ENCODE measurements at regions not wholly inside any gene's neighbourhood (a gene's known extent, or its start where the extent isn't known, plus 50 kb on each side); places are given as distances from the start of the nearest gene placed in this dataset.
A peak's percentile ranks its signal among the peaks of the same experiment; 100 is the strongest.

DNA sequence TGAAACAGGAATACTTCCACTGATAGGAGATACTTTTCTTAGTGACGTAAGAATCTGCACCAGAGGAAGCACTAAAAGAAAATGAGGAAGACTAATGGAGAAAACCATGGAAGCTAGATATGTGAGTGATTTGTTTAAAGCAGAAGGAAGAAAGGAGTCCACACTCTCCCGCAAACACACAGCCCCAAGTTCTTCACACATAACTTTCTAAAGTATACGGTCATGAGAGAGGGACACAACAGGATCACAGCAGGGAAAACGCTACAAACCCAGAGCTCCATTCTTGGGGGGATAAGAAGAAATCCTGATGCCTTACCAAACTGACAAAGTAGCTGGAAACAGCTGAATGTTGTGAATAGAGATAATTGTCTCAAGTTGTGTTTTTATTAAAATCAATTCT lies 222.2 kb upstream of the TMEM161B start:
- DNase-seq (ENCODE audit: low read depth, low spot score): no peak
- H3K27ac ChIP-seq: no peak overlapping the region

DNA sequence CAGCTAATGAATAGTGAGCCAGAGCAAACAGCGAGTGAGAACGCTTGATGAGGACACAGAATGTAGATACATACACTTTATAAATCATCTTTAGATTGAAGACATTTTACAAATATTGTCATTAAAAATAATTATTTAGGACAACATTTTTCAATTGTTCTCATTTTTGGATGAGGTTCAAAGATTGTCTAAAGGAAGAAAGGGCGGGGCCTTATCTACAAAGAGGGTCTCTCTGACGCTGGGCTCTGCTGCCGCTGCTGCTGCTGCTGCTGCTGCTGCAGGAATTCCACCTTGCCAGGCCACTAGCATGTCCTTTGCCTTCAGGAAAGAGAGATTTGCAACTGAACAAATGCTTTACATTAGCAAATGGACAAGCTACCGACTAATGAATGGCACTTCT lies 220.7 kb upstream of the TMEM161B start:
- H3K27ac ChIP-seq: no peak overlapping the region
- DNase-seq (ENCODE audit: low read depth, low spot score): no peak

DNA sequence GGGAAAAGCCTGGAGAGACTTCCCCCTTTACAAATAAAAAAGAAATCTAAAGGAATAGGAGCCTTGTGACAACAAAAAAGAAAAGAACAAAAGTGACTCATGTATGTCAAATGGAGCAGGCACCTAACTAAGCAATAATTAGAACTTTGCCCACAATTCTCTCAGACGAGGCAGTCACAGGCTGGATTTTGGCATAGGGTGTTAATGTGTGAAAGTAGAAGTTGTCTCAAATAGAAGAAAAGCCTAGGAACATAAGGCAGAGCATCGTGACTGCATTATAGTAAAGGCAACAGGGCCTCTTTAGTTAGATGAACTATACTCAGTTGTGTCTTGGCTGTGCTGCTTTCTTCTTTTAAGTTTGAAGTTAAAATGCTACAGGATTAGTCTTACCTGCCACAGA lies 219.9 kb upstream of the TMEM161B start:
- no peak overlapping the region for H3K27ac ChIP-seq
- no peak for DNase-seq (ENCODE audit: low read depth, low spot score)

DNA sequence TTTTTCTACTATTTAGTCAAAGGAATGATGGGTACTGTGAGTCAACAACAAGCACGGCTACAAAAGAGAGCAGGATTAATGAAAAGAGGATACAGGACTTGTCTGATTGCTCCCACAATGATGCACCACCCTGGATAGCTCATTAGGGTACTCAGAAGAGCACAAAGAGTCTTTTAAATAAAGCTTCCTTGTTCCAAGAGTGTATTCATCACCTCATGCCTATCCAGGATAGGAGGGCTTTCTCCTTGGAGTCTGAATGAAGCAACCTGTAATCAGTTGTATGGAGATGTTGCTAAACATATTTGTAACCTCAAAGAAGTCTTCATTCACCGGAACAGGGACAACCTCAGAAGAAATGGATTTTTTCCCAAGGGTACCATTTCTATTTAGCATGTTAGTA lies 219.5 kb upstream of the TMEM161B start:
- DNase-seq (ENCODE audit: low read depth, low spot score): no peak
- H3K27ac ChIP-seq: no peak overlapping the region

DNA sequence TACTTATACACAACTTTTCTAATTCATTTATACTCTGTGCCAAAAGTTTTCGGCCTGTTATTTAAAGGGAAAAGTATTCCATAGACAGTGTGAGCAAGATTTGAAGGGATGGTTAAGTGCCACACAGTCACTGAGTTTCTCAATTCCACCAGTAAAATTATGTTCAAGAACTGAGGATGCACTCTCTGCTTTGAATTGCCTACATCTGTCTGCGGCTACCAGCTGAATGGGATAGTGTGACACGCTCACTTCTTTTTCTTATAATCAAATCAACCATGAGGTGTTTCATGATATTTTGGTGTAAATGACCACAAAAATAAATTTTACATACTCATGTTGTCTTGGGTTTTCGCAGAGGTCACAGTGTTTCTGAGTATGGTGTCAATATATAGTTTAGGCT lies 218.4 kb upstream of the TMEM161B start:
- no peak overlapping the region for H3K27ac ChIP-seq
- DNase-seq (ENCODE audit: low read depth, low spot score): no peak

DNA sequence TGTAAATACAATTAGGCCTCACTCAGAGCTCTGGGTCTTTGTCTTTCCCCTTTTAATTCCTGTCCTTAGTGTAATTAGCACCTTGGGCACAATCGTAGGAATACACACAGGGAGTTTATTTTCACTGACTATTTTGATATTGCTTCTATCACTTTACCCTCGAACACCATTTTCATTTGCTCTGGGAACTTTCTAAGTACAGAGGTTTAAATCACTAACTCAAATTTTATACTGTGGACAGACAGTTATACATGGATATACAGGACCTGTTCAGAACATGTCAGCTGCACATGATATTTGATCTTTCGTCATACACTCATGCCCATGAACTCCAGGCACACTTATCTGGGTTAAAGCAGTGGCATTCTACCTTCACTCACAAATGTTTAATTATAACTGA lies 217.8 kb upstream of the TMEM161B start:
- H3K27ac ChIP-seq: no peak overlapping the region
- DNase-seq (ENCODE audit: low read depth, low spot score): no peak

DNA sequence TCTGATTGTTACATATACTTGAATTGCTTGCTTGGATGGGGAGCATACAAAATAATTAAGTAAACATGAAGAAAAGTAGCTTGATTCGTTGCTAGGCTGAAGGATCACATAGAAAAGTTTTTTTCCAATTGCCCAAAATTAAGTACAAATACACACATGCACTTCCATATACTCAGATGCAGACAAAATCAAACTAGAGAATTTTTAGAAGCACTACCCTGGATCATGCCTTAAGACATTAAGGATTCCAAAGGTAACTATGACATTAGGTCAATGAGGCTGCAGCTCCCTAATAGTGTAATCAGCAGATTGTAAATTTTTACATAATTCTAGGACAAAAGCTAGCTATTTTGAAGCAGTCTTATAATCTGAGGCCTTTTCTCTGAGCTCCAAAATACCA lies 216.9 kb upstream of the TMEM161B start:
- no peak overlapping the region for H3K27ac ChIP-seq

DNA sequence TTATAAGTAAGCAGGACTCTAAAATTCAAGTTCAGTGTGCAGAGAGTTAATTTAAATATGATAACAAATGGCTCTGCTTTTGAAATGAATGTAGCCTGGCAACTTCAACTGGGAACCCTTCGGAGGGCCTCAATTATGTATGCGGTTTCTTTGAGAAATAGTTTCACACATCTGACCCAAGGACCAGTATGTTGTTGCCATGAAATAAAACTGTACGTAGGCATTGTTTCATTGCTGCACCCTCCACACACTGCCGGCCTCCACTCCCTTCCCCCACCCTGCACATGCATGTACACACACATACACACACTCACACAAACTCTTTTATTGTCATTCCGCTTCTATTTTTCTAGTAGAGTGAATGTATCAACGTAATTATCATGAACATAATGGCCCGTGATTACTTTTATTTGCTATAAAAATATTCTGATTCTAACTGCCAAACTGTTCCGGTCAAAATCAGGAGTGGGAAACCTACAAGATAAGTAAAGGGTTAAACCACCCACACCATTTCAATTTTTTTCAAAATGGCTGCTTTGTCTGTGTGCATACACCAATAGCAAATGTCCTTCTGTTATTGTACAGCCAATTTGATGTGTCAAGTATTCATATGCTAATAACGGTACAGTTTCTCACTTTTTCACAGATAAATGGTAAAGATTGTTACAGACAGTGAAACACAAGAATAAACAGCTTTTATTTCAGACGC lies 215.5 kb upstream of the TMEM161B start:
- DNase-seq (ENCODE audit: low read depth, low spot score): no peak
- H3K27ac ChIP-seq: no peak overlapping the region

More for the DNA sequence above, 216.9 kb upstream of the TMEM161B start:
- no peak for DNase-seq (ENCODE audit: low read depth, low spot score)

DNA sequence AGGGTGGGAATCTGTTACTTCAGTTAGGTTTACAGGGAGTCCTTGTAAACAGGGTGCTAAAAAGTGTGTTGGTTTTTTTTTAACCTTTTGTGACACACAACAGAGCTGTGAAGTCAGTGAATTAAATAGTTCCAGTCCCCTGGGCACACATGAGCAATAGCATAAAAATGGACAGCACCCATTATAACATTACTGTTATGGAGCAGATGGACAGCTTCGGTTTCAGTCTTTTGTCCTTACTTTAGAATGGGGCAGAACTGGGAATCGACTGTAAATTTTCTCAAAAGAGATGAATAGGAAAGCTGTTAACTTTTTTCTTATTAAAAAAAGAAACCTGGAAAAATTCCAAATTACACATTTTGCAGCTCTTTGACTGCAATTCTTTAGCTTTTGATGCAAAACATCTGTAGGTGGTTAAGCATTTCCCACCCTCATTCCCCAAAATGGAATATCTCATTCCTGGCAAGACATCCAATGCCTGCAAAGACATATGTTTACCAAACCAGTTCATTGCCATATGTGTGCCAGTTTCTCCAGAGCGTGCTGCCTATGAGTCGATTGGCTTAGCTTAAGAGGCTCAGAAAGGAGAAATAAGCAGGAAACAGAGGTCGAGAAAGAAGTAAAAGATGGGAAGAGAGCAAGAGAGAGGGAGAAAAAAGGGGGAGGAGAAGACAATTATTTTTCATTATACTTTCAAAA lies 212.3 kb upstream of the TMEM161B start:
- no peak for DNase-seq (ENCODE audit: low read depth, low spot score)

DNA sequence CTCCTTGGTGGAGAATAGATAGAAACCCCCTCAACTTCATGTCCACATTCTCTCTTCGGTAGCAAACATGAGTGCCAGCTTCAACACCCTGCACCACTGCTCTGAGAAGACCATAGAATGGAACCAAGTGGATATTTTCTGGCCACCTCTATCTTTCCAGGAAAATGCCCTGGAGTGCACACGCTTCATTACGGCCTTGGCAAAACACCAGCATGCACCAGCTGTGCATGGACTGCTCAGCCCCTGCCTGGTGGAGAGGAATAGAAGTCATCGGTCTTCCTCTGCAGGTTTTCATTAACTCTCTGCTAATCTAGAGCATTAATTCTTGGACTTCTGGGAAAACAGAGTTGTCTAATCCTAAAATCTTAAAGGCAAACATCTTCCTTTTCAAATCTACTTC lies 211.6 kb upstream of the TMEM161B start:
- no peak overlapping the region for H3K27ac ChIP-seq
- DNase-seq (ENCODE audit: low read depth, low spot score): no peak

More for the DNA sequence above, 212.3 kb upstream of the TMEM161B start:
- H3K27ac ChIP-seq: no peak overlapping the region

DNA sequence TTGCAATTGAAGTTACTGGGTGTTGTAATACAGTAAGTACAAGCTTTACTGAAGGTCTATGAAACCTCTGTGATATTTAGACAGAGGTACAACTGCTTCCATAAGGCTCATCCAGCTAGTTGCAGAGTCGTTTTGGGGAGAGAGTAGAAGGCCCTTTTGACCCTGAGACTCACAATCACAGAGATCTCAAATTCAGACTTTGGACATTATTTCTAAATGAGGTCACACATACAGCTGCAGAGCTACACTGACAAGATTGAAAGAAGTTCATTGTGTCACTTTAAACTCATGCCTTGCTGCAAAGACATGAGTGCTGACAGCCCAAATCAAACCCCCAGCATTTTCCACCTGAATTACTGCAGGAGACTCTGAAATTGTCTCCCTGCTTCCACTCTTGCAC lies 205.9 kb upstream of the TMEM161B start:
- H3K27ac ChIP-seq: no peak overlapping the region
- no peak for DNase-seq (ENCODE audit: low read depth, low spot score)

DNA sequence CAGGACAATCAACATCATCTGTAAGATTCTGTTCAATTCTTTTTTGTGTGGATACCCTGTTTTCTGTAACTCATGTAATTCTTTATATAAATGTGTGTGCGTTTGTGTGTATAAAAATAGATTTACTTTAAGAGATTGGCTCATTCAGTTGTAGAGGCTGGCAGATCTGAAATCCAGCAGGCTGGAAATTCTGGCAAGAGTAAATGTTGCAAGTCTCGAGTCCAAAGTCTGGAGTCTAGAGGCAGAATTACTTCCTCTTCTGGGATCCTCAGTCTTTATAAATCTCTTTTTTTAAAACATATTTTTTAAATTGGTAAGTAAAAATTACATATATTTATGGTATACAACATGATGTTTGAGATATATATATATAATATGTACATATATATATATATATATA lies 202.1 kb upstream of the TMEM161B start:
- no peak for DNase-seq (ENCODE audit: low read depth, low spot score)
- H3K27ac ChIP-seq: no peak overlapping the region

DNA sequence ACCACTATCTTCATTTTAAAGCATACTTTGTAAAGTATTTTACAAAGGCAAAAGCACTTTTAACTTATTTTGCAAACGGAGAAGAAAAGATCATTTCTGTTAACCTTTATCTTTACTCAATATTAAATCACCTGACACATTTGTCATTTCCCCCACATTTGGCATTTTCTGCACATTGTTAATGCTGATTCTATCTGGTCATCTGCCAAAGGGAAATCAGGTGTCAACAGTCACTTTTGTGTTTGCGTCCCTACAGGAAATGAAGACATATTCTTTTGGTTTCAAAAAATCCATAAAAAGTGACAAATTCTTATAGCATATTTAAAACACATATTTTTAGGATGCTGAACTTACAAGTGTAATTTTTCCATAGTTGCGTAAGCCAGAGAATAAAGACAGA lies 191.3 kb upstream of the TMEM161B start:
- H3K27ac ChIP-seq: no peak overlapping the region
- no peak for DNase-seq (ENCODE audit: low read depth, low spot score)

DNA sequence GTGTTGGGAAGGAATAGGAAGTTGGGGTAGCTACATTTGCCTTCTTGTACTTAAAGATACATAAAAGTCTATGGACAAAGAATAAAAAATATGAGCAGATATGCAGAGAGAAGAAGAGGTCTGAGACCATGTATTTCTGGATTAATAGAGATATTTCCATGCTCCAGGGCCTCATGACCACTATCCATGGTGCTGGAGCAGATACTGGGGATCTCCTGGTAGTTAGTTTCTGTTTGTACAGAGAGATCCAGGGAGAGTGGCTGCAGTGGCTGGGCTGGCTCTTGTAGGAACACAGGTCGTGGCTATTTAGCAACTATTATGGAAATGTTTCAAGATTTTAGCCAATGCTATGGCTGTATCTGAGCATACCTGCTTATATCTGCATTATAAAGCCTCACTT lies 184.2 kb upstream of the TMEM161B start:
- DNase-seq (ENCODE audit: low read depth, low spot score): no peak
- H3K27ac ChIP-seq: no peak overlapping the region

DNA sequence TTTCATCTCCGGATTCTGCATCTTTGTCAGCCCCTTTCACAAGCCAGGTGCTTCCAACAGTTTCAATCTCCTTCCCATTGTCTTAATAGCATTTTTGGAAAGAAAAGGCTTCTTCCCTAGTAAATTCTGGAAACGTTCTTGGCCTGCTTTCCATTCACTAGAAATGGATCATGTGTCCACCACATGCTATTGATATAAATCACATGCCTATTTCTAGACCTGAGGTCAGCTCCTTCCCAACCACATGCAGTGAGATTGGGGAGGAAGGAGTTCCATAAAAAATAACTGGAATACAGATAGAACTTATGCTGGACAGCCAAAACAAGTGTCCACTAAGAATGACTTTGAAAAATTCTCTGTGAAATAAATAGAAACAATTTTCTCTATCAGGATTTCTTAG lies 181.6 kb upstream of the TMEM161B start:
- H3K27ac ChIP-seq: no peak overlapping the region
- no peak for DNase-seq (ENCODE audit: low read depth, low spot score)

DNA sequence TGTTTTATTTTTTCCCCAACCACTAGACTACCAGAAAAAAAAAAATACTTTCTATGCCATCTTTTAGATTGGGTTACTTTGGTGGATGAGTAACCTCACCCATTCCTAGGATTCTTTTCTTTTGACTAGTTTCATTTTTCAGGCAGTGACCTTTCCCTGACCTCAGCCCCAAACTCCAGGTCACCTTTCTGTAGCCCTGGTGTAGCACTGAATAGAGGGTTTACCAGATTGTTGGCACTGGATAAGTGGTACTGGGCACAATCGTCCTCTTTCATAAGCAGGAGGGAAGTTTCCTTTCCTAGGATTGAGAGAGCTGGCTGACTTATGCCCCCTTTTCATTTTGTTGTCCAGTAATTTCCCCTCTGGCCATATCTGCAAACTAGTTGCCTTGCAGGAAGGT lies 169.4 kb upstream of the TMEM161B start:
- no peak for DNase-seq (ENCODE audit: low read depth, low spot score)
- H3K27ac ChIP-seq: no peak overlapping the region

DNA sequence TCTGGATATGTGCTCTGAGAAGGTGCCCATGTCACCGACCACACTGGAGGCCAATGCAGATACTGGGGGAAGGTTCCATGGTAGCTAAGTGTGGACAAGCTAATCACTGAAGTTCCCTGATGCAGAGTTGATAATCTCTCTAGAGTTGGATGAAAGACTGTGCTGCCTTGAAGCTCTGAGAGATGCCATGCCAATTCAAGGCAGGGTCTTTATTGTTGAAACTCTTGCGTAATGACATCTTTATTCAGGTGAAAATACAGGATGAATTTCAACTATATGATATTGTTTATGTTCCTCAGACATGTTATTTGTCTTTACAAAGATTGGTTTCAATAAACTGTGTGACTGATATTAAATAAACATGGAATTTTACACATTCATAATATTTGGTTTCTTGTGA lies 167.6 kb upstream of the TMEM161B start:
- H3K27ac ChIP-seq: no peak overlapping the region
- DNase-seq (ENCODE audit: low read depth, low spot score): no peak

DNA sequence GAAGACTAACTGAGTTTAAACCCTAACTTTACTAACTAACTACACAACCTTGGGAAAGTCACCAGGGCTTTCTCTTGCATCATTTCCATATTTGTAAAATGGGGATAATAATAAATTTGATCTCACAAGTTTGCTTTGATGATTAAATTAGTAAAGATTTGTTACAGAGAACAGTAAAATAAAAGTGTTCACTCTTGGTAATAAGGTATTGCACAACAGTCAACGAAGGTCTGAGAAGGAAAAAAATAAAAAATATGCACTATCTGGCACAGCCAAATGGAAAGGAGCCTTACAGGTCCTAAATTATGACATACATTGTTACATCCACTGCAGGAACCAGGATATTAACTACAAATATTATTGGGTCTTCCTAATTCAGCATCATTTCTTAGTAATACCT lies 160.0 kb upstream of the TMEM161B start:
- no peak overlapping the region for H3K27ac ChIP-seq
- DNase-seq (ENCODE audit: low read depth, low spot score): no peak

DNA sequence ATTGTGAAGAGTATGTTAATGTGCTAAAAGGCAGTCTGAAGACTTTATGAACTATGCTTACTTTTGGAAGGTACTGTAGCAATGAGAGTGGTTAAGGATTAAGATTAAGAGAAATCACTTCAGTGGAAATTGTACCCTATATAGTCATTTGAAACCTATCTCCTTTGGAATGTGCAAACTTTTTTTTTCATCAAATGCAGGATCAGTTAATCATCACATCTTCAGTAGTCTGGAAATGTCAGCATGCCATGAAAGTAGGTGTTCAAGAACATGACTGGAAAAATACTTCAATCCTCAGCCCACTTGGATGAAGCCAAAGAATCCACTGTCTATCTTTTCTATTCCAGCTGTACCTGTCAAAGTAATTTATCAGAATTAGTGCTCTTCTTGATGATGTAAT lies 157.8 kb upstream of the TMEM161B start:
- no peak for DNase-seq (ENCODE audit: low read depth, low spot score)
- H3K27ac ChIP-seq: no peak overlapping the region

DNA sequence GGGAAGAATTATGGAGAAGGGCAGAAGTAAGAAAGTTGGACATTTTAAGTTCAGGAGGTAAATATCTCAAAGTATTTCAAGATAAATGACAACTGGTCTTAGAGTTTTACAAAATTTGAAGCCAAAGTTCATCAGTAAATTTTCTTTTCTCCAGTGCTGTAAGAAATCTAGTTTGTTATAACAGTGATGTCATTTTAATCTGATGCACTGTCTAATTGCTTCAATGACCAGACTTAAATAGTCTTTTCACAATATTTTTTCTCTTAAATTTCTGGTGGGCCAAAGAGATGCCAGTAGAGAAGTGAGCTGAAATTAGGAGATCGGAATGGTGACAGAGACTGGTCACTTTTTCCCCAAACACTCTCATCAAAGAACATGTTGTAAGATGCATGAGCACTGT lies 156.5 kb upstream of the TMEM161B start:
- no peak for DNase-seq (ENCODE audit: low read depth, low spot score)
- H3K27ac ChIP-seq: no peak overlapping the region

DNA sequence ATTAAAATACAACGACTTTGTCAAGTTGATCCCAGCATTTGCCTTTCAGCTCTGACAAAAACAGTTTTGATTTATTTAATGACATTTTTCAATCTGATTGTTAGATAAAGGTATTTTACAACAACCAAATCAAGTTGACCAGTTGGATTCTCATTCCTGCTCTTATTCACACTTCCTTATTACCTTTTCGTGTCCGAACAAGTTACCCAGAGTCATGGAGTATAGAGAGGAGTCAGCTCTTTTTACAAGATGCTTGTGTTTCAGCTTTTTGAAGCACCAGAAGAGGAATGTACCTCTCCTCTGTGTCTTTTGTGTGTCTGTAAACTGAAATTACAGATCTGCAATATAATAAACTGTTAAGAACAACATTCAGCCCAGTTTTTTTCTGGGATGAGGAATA lies 151.3 kb upstream of the TMEM161B start:
- H3K27ac ChIP-seq: no peak overlapping the region
- DNase-seq (ENCODE audit: low read depth, low spot score): peak; percentile 31

DNA sequence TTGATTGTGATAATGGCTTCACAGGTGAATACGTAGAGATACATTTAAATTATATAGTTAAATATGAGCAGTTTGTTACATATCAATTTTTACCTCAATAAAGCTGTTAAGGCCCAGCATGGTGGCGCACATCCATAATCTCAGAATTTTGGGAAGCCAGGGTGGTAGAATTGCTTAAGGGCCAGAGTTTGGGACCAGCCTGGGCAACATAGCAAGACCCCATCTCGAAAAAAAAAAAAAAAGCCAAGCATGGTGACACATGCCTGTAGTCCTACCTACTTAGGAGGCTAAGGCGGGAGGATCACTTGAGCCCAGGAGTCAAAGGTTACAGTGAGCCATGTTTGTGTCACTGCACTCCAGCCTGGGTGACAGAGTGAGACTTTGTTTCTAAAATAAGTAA lies 138.7 kb upstream of the TMEM161B start:
- no peak for DNase-seq (ENCODE audit: low read depth, low spot score)
- H3K27ac ChIP-seq: no peak overlapping the region
